Neuronal stem cell (in vitro differentiated cells): ENCODE measurements at regions not wholly inside any gene's neighbourhood (a gene's known extent, or its start where the extent isn't known, plus 50 kb on each side); places are given as distances from the start of the nearest gene placed in this dataset.
"Not testable (repeated sequence)": the region's sequence is repeated elsewhere in the genome, so short reads cannot be mapped to it uniquely, and the experiment has no call there.

Experiments
- DNase-seq: peaks from one replicate; pipeline ENCODE4 v3.0.0-alpha.2; 2013; ENCODE audit warnings: low spot score
- H2AFZ ChIP-seq: one replicate; pipeline ENCODE4 v1.6.1; 2013; ENCODE audit warnings: mild to moderate bottlenecking, low read length, inconsistent platforms
- H2AK5ac ChIP-seq: 2 replicates; pipeline ENCODE4 v1.6.1; 2013; ENCODE audit warnings: low read depth, mild to moderate bottlenecking, inconsistent platforms, low read length, moderate library complexity, mixed read lengths
- H2BK120ac ChIP-seq: 2 replicates; pipeline ENCODE4 v1.6.1; 2013; ENCODE audit warnings: low read depth, mild to moderate bottlenecking, inconsistent platforms, low read length, moderate library complexity, mixed read lengths
- H2BK12ac ChIP-seq: one replicate; pipeline ENCODE4 v1.6.1; 2013; ENCODE audit warnings: low read length, inconsistent platforms
- H2BK15ac ChIP-seq: 2 replicates; pipeline ENCODE4 v1.6.1; 2013; ENCODE audit warnings: mild to moderate bottlenecking, low read length, inconsistent platforms, mixed read lengths
- H2BK5ac ChIP-seq: one replicate; pipeline ENCODE4 v1.6.1; 2013; ENCODE audit warnings: inconsistent platforms, mild to moderate bottlenecking, low read length, moderate library complexity
- H3K14ac ChIP-seq: one replicate; pipeline ENCODE4 v1.6.1; 2013; ENCODE audit warnings: low read length, inconsistent platforms
- H3K18ac ChIP-seq: 2 replicates; pipeline ENCODE4 v1.6.1; 2013; ENCODE audit warnings: low read length, inconsistent platforms
- H3K23ac ChIP-seq: 2 replicates; pipeline ENCODE4 v1.6.1; 2013; ENCODE audit warnings: low read depth, mild to moderate bottlenecking, mixed read lengths, low read length, inconsistent platforms; ENCODE audit not compliant: poor library complexity
- H3K27ac ChIP-seq: replicated peaks from 3 replicates; pipeline ENCODE4 v1.5.1; 2013; ENCODE audit warnings: low read length, inconsistent platforms
- H3K27me3 ChIP-seq, 3 experiments: 2 replicates each; pipeline ENCODE4 v1.6.1; 2013; ENCODE audit warnings: low read length in 3 of 3, mild to moderate bottlenecking in 2 of 3, inconsistent platforms in 1 of 3, low read depth in 1 of 3, mixed read lengths in 1 of 3, moderate library complexity in 1 of 3; ENCODE audit not compliant: control insufficient read depth in 3 of 3, insufficient read depth in 3 of 3
- H3K36me3 ChIP-seq, 2 donors: replicated peaks in 1 of 2; 2 replicates each; pipeline ENCODE4 v1.6.1; 2013; ENCODE audit warnings: low read length in 2 of 2; ENCODE audit not compliant: control insufficient read depth in 2 of 2, insufficient read depth in 2 of 2
- H3K4ac ChIP-seq: 2 replicates; pipeline ENCODE4 v1.6.1; 2013; ENCODE audit warnings: inconsistent platforms, mild to moderate bottlenecking, low read length, moderate library complexity
- H3K4me1 ChIP-seq, 2 donors: 1 replicate in 1 of 2; 2 replicates in 1 of 2; pipeline ENCODE4 v1.6.1; 2013; ENCODE audit warnings: low read length in 2 of 2, low read depth in 1 of 2; ENCODE audit not compliant: control insufficient read depth in 2 of 2, insufficient read depth in 1 of 2
- H3K4me2 ChIP-seq: one replicate; pipeline ENCODE4 v1.6.1; 2013; ENCODE audit warnings: mild to moderate bottlenecking, low read length, inconsistent platforms; ENCODE audit not compliant: insufficient read depth, poor library complexity, severe bottlenecking
- H3K4me3 ChIP-seq, 2 donors: 2 replicates each; pipeline ENCODE4 v1.5.1; 2013; ENCODE audit warnings: low read length in 2 of 2, mild to moderate bottlenecking in 2 of 2, inconsistent platforms in 1 of 2, moderate library complexity in 1 of 2
- H3K79me1 ChIP-seq: one replicate; pipeline ENCODE4 v1.6.1; 2013; ENCODE audit warnings: low read depth, mild to moderate bottlenecking, inconsistent platforms, low read length, moderate library complexity
- H3K9ac ChIP-seq: one replicate; pipeline ENCODE4 v1.6.1; 2013; ENCODE audit warnings: mild to moderate bottlenecking, low read depth, low read length, inconsistent platforms; ENCODE audit not compliant: poor library complexity
- H3K9me3 ChIP-seq, 2 donors: replicated peaks in 1 of 2; 2 replicates each; pipeline versions ENCODE3 to v1.6.1; 2013; ENCODE audit warnings: low read length in 2 of 2, mild to moderate bottlenecking in 2 of 2, inconsistent platforms in 1 of 2, low read depth in 1 of 2, mixed read lengths in 1 of 2, moderate library complexity in 1 of 2; ENCODE audit not compliant: control insufficient read depth in 2 of 2, insufficient read depth in 1 of 2
- H4K8ac ChIP-seq: one replicate; pipeline ENCODE4 v1.6.1; 2013; ENCODE audit warnings: low read depth, mild to moderate bottlenecking, inconsistent platforms, low read length, moderate library complexity
- H4K91ac ChIP-seq: one replicate; pipeline ENCODE4 v1.6.1; 2013; ENCODE audit warnings: low read length, low read depth, mild to moderate bottlenecking, inconsistent platforms; ENCODE audit not compliant: poor library complexity
- WGBS, 2 donors: extraction: QIAGEN DNeasy Blood & Tissue Kit; methylation state at CpG; one replicate each; pipeline ENCODE4 v1.1.7; 2013; ENCODE audit warnings: missing lambda C conversion rate in 2 of 2, mixed read lengths in 1 of 2; ENCODE audit not compliant: insufficient read length in 2 of 2, insufficient replicate concordance in 1 of 2; ENCODE audit errors: extremely low coverage in 2 of 2; 5-methylcytosine and 5-hydroxymethylcytosine counted together

- not testable (repeated sequence) for H3K18ac ChIP-seq, H3K4me1 ChIP-seq, H4K8ac ChIP-seq, H2BK15ac ChIP-seq, DNase-seq, H2BK12ac ChIP-seq, H3K4me3 ChIP-seq, H3K27me3 ChIP-seq, H2BK120ac ChIP-seq, H3K4ac ChIP-seq, H3K27ac ChIP-seq, H4K91ac ChIP-seq, H2BK5ac ChIP-seq, H3K79me1 ChIP-seq, H2AK5ac ChIP-seq, H3K9me3 ChIP-seq, H3K14ac ChIP-seq, H2AFZ ChIP-seq, H3K36me3 ChIP-seq, H3K23ac ChIP-seq, H3K9ac ChIP-seq, H3K4me2 ChIP-seq
- WGBS, 2 donors = no CpG with 5 or more reads among the region's 20 CpGs
Observed at GRCh38 chr3:14029390-14029995, 95.2 kb downstream of the CHCHD4 start.

- not testable (repeated sequence) for H2BK120ac ChIP-seq, H3K4me3 ChIP-seq, H3K27me3 ChIP-seq, H3K79me1 ChIP-seq, H4K8ac ChIP-seq, H3K4me2 ChIP-seq, H3K27ac ChIP-seq, H3K23ac ChIP-seq, H3K36me3 ChIP-seq, H3K4me1 ChIP-seq, H4K91ac ChIP-seq, H2BK5ac ChIP-seq, H3K4ac ChIP-seq, DNase-seq, H2AFZ ChIP-seq, H2BK15ac ChIP-seq, H3K14ac ChIP-seq, H3K18ac ChIP-seq, H3K9ac ChIP-seq, H3K9me3 ChIP-seq, H2BK12ac ChIP-seq, H2AK5ac ChIP-seq
- no CpG with 5 or more reads among the region's 9 CpGs for WGBS, 2 donors
Observed at GRCh38 chr3:14028122-14028521, 96.5 kb downstream of the CHCHD4 start.

GRCh38 chr3:14019459-14019858, 105.2 kb downstream of the CHCHD4 start:
- DNase-seq = no peak
- no peak overlapping the region for H3K23ac ChIP-seq
- H3K9ac ChIP-seq = no peak overlapping the region
- H3K4me1 ChIP-seq = no peaks in the 10 kb centered on the region
- no peak overlapping the region for H4K8ac ChIP-seq
- H2AK5ac ChIP-seq = no peak overlapping the region
- no peaks in the 10 kb centered on the region for H3K36me3 ChIP-seq
- no peak overlapping the region for H2BK15ac ChIP-seq
- no peak overlapping the region for H3K4me3 ChIP-seq
- peaks cover 0 to 2% of the 10 kb centered on the region in 2 donors for H3K9me3 ChIP-seq
- no CpG with 5 or more reads among the region's 4 CpGs for WGBS, 2 donors
- no peak overlapping the region for H4K91ac ChIP-seq
- H3K79me1 ChIP-seq = no peaks in the 10 kb centered on the region
- no peak overlapping the region for H2BK5ac ChIP-seq
- H2AFZ ChIP-seq = no peak overlapping the region
- H3K14ac ChIP-seq = no peak overlapping the region
- H3K27me3 ChIP-seq = no peaks in the 10 kb centered on the region
- no peak overlapping the region for H3K4ac ChIP-seq
- H2BK120ac ChIP-seq = no peak overlapping the region
- H2BK12ac ChIP-seq = no peak overlapping the region
- H3K27ac ChIP-seq = no peak overlapping the region
- no peak overlapping the region for H3K4me2 ChIP-seq
- H3K18ac ChIP-seq = no peak overlapping the region

- no peak for DNase-seq
- Histone ChIP-seq H2BK5ac (no peak overlapping the region), H3K27me3 (no peaks in the 10 kb centered on the region), H2AK5ac (no peak overlapping the region), H3K9me3 (peaks cover 0 to 2% of the 10 kb centered on the region in 2 donors), H3K27ac (no peak overlapping the region), H2BK12ac (no peak overlapping the region), H3K14ac (no peak overlapping the region), H3K23ac (no peak overlapping the region), H3K4me2 (no peak overlapping the region), H3K4me3 (no peak overlapping the region), H3K9ac (no peak overlapping the region), H2AFZ (no peak overlapping the region), H3K36me3 (no peaks in the 10 kb centered on the region), H3K18ac (no peak overlapping the region), H2BK15ac (no peak overlapping the region), H4K91ac (no peak overlapping the region), H3K4me1 (no peaks in the 10 kb centered on the region), H2BK120ac (no peak overlapping the region), H3K4ac (no peak overlapping the region), H4K8ac (no peak overlapping the region), H3K79me1 (no peaks in the 10 kb centered on the region)
- WGBS, 2 donors = no CpG with 5 or more reads among the region's 8 CpGs
Observed at GRCh38 chr3:14016900-14017475, 107.7 kb downstream of the CHCHD4 start.
